GM23338 (cell line): ENCODE measurements at regions not wholly inside any gene's neighbourhood (a gene's known extent, or its start where the extent isn't known, plus 50 kb on each side); places are given as distances from the start of the nearest gene placed in this dataset.

Experiments
- ATAC-seq: fragments of 200-7000 bp; cut with Tn5 transposase; 3 replicates; pipeline ENCODE4 v1.9.1; 2020
- DNase-seq: peaks from one replicate; pipeline ENCODE4 v3.0.0-alpha.2; 2015; ENCODE audit warnings: low spot score
- H2AFZ ChIP-seq: fragments of 200-600 bp; sonication (generic); 2 replicates; pipeline ENCODE4 v1.8.0; 2016; ENCODE audit warnings: antibody characterized with exemption, mild to moderate bottlenecking, moderate library complexity
- H3F3A ChIP-seq: fragments of 200-600 bp; sonication (generic); replicated peaks from 2 replicates; pipeline ENCODE4 v1.8.0; 2017; ENCODE audit warnings: antibody characterized with exemption, mixed run types, low read depth
- H3K27ac ChIP-seq: fragments of 200-600 bp; sonication (generic); 2 replicates; pipeline ENCODE4 v1.6.1; 2016; ENCODE audit warnings: low read depth
- H3K27me3 ChIP-seq: fragments of 200-600 bp; sonication (generic); 2 replicates; pipeline ENCODE4 v1.8.0; 2016; ENCODE audit warnings: mild to moderate bottlenecking, mixed run types, moderate library complexity; ENCODE audit not compliant: insufficient read depth
- H3K36me3 ChIP-seq: fragments of 200-600 bp; sonication (generic); 2 replicates; pipeline ENCODE4 v1.8.0; 2016; ENCODE audit warnings: mild to moderate bottlenecking; ENCODE audit not compliant: insufficient read depth
- H3K4me1 ChIP-seq: fragments of 200-600 bp; sonication (generic); 2 replicates; pipeline ENCODE4 v1.8.0; 2016; ENCODE audit warnings: mild to moderate bottlenecking, moderate library complexity; ENCODE audit not compliant: insufficient read depth
- H3K4me2 ChIP-seq: fragments of 200-600 bp; sonication (generic); 2 replicates; pipeline ENCODE4 v1.7.1; 2017; ENCODE audit warnings: mixed run types
- H3K4me3 ChIP-seq: fragments of 200-600 bp; sonication (generic); 2 replicates; pipeline ENCODE4 v1.6.1; 2016; ENCODE audit warnings: mixed run types
- H3K79me2 ChIP-seq: fragments of 200-600 bp; sonication (generic); replicated peaks from 2 replicates; pipeline ENCODE4 v1.8.0; 2017; ENCODE audit warnings: mild to moderate bottlenecking; ENCODE audit not compliant: insufficient read depth
- H3K9me2 ChIP-seq: fragments of 200-600 bp; sonication (generic); 2 replicates; pipeline ENCODE4 v1.8.0; 2017; ENCODE audit not compliant: insufficient read depth
- H4K20me1 ChIP-seq: fragments of 200-600 bp; sonication (generic); replicated peaks from 2 replicates; pipeline ENCODE4 v1.8.0; 2017; ENCODE audit warnings: mild to moderate bottlenecking; ENCODE audit not compliant: insufficient read depth
- H3K27ac Mint-ChIP-seq: 2 replicates; pipeline ENCODE4 v1.8.0; 2020; ENCODE audit warnings: inconsistent platforms, mild to moderate bottlenecking, moderate library complexity, mixed read lengths
- H3K27me3 Mint-ChIP-seq: 3 replicates; pipeline ENCODE4 v1.8.0; 2022; ENCODE audit warnings: low read depth, mild to moderate bottlenecking, moderate library complexity, mixed read lengths, inconsistent platforms; ENCODE audit not compliant: insufficient read depth, poor library complexity
- H3K36me3 Mint-ChIP-seq: 3 replicates; pipeline ENCODE4 v1.8.0; 2021; ENCODE audit warnings: low read depth, mild to moderate bottlenecking, inconsistent platforms, moderate library complexity, mixed read lengths
- H3K4me1 Mint-ChIP-seq: 3 replicates; pipeline ENCODE4 v1.8.0; 2020; ENCODE audit warnings: mild to moderate bottlenecking, inconsistent platforms, mixed read lengths
- H3K4me3 Mint-ChIP-seq: 3 replicates; pipeline ENCODE4 v1.8.0; 2021; ENCODE audit warnings: moderate library complexity, mild to moderate bottlenecking, inconsistent platforms, mixed read lengths
- H3K9me3 Mint-ChIP-seq: 3 replicates; pipeline ENCODE4 v1.8.0; 2020; ENCODE audit warnings: moderate library complexity, mild to moderate bottlenecking, inconsistent platforms, mixed read lengths
- JUNB ChIP-seq: IDR thresholded peaks from one replicate; pipeline ENCODE4 v1.6.1; 2016; ENCODE audit warnings: antibody characterized with exemption; ENCODE audit not compliant: unreplicated experiment
- NANOG ChIP-seq: IDR thresholded peaks from 2 replicates; pipeline ENCODE4 v1.6.1; 2016; ENCODE audit warnings: antibody characterized with exemption, borderline replicate concordance
- STAT1 ChIP-seq: IDR thresholded peaks from one replicate; pipeline ENCODE4 v1.6.1; 2016; ENCODE audit warnings: antibody characterized with exemption; ENCODE audit not compliant: unreplicated experiment
- ZNF114 ChIP-seq: fragments of 250-450 bp; sonication (Bioruptor Pico); IDR thresholded peaks from 2 replicates; pipeline ENCODE4 v1.5.0; 2020; ENCODE audit warnings: mild to moderate bottlenecking, moderate library complexity
- ZNF462 ChIP-seq: fragments of 250-450 bp; sonication (Bioruptor Pico); IDR thresholded peaks from 2 replicates; pipeline ENCODE4 v1.5.0; 2020; ENCODE audit warnings: mild to moderate bottlenecking, moderate library complexity
- TF ChIP-seq, protein P1 (sequence below): IDR thresholded peaks from 2 replicates; pipeline ENCODE4 v1.6.1; 2016; ENCODE audit warnings: antibody characterized with exemption
- TF ChIP-seq, protein P2 (sequence below), 2 experiments: fragments of 200-600 bp in 1 of 2; sonication (generic) in 1 of 2; conservative IDR thresholded peaks; 2 replicates each; pipeline versions ENCODE4 v1.5.1 to v1.6.1; 2016 to 2017; ENCODE audit warnings: antibody characterized with exemption in 2 of 2, low read depth in 2 of 2, mild to moderate bottlenecking in 2 of 2, moderate library complexity in 1 of 2

GRCh38 chr12:87320724-87321123 is 708.5 kb downstream of the C12orf50 start (continued):
- TF ChIP-seq ZNF462 (CRISPR knock-in tag) = no peak
- TF ChIP-seq NANOG = no peak
- TF ChIP-seq, protein P1, sequence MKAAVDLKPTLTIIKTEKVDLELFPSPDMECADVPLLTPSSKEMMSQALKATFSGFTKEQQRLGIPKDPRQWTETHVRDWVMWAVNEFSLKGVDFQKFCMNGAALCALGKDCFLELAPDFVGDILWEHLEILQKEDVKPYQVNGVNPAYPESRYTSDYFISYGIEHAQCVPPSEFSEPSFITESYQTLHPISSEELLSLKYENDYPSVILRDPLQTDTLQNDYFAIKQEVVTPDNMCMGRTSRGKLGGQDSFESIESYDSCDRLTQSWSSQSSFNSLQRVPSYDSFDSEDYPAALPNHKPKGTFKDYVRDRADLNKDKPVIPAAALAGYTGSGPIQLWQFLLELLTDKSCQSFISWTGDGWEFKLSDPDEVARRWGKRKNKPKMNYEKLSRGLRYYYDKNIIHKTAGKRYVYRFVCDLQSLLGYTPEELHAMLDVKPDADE = no peak
- TF ChIP-seq, protein P2, sequence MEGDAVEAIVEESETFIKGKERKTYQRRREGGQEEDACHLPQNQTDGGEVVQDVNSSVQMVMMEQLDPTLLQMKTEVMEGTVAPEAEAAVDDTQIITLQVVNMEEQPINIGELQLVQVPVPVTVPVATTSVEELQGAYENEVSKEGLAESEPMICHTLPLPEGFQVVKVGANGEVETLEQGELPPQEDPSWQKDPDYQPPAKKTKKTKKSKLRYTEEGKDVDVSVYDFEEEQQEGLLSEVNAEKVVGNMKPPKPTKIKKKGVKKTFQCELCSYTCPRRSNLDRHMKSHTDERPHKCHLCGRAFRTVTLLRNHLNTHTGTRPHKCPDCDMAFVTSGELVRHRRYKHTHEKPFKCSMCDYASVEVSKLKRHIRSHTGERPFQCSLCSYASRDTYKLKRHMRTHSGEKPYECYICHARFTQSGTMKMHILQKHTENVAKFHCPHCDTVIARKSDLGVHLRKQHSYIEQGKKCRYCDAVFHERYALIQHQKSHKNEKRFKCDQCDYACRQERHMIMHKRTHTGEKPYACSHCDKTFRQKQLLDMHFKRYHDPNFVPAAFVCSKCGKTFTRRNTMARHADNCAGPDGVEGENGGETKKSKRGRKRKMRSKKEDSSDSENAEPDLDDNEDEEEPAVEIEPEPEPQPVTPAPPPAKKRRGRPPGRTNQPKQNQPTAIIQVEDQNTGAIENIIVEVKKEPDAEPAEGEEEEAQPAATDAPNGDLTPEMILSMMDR (conservative IDR thresholded peaks at IDR 0.05; ENCODE audit: low read depth in 2 of 2) = no peak
- TF ChIP-seq JUNB = no peak

DNA sequence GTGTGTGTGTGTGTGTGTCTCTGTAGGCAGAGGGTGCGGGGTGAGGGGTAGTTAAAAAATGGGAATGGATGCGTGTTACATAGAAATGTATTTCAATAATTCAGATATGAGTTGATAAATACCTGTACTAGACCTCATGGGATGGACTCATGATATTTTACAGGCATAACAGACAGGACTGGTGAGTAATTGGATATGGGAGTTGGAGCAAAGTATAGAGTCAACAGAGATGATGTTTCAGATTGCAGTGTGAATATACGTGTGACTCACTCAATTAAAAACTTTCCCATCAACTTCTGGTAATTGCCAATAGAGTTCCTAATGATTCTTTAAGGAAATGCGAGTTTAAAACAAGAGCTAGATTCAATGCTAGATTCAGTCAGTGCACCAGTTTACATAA is 711.9 kb downstream of the C12orf50 start:
- no peaks in the 10 kb centered on the region for H3K4me1 Mint-ChIP-seq
- no peak overlapping the region for H3K4me3 ChIP-seq
- H3K27ac ChIP-seq = no peak overlapping the region
- no peaks in the 10 kb centered on the region for H3K36me3 Mint-ChIP-seq
- H3K9me3 Mint-ChIP-seq = no peaks in the 10 kb centered on the region
- ATAC-seq = no peak
- H3F3A ChIP-seq = no peaks in the 10 kb centered on the region
- no peaks in the 10 kb centered on the region for H4K20me1 ChIP-seq
- no peaks in the 10 kb centered on the region for H3K36me3 ChIP-seq
- H2AFZ ChIP-seq = no peak overlapping the region
- H3K27ac Mint-ChIP-seq = no peak overlapping the region
- H3K27me3 ChIP-seq = no peaks in the 10 kb centered on the region
- no peak overlapping the region for H3K4me2 ChIP-seq
- H3K4me3 Mint-ChIP-seq = no peak overlapping the region
- no peaks in the 10 kb centered on the region for H3K27me3 Mint-ChIP-seq
- H3K79me2 ChIP-seq = no peaks in the 10 kb centered on the region
- no peaks in the 10 kb centered on the region; the same call in 1 of the 2 replicates for H3K4me1 ChIP-seq
- DNase-seq = no peak
- no peaks in the 10 kb centered on the region for H3K9me2 ChIP-seq
- no peak for TF ChIP-seq STAT1
- no peak for TF ChIP-seq ZNF114 (CRISPR knock-in tag)
- TF ChIP-seq, protein P2 (conservative IDR thresholded peaks at IDR 0.05; ENCODE audit: low read depth in 2 of 2) = no peak
